HG03378 (cell line): ENCODE measurements at regions not wholly inside any gene's neighbourhood (a gene's known extent, or its start where the extent isn't known, plus 50 kb on each side); places are given as distances from the start of the nearest gene placed in this dataset.

ENCODE experiments used
- ATAC-seq: cut with Tn5 transposase; IDR thresholded peaks from one replicate; pipeline ENCODE4 v1.9.1; 2021; ENCODE audit warnings: mild to moderate bottlenecking, moderate library complexity; ENCODE audit not compliant: unreplicated experiment

DNA sequence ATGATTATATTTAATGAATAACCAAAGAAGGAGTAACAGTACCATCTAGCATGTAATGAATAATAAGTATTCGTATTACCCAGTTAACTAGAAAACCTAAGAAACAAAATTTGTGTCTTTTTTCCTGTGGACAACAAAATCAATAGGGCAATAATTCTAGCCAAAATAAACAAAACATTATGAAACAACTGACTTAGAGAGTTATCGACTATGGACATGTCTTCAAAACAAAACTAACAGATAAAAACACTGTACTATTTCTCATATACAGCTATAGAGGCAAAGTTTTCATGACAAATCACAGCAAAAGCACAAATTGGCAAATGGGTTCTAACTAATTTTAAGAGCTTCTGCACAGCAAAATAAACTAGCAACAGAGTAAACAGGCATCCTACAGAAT, 224.1 kb downstream of the ALX1 start:
- no peak for ATAC-seq

DNA sequence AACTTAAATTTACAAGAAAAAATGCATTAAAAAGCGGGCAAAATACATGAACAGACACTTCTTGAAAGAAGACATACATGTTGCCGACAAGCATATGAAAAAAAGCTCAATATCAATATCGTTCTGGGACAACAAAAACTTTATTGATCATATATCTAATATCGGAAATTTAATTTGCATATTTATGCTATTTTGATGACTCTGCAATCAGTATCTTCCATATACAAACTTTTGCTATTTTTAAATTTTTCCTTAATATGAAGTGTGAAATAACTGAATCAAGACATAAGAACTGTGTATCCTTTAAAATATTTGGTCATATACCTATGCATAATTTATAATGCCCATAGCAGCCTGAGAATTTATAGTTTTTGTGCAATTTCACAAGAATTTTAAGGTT, 224.6 kb downstream of the ALX1 start:
- ATAC-seq, result no peak

DNA sequence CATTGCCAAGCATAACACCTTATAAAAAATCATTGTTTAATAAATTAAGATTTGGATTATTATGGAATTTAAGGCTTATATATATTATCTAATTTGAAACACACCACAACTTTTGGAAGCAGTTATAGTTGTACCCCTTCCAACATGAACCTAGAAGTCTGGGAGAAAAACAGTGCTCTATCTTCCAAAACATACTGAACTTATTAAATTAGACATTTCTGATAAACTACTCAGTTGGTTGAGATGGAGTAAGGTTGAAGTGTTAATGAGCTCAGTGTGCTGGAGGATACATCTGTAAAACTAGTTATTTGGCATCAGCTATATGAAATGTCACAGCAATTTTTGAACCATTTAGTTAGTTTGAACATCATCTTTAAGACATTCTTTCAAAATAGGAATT, 227.4 kb downstream of the ALX1 start:
- ATAC-seq, result no peak

DNA sequence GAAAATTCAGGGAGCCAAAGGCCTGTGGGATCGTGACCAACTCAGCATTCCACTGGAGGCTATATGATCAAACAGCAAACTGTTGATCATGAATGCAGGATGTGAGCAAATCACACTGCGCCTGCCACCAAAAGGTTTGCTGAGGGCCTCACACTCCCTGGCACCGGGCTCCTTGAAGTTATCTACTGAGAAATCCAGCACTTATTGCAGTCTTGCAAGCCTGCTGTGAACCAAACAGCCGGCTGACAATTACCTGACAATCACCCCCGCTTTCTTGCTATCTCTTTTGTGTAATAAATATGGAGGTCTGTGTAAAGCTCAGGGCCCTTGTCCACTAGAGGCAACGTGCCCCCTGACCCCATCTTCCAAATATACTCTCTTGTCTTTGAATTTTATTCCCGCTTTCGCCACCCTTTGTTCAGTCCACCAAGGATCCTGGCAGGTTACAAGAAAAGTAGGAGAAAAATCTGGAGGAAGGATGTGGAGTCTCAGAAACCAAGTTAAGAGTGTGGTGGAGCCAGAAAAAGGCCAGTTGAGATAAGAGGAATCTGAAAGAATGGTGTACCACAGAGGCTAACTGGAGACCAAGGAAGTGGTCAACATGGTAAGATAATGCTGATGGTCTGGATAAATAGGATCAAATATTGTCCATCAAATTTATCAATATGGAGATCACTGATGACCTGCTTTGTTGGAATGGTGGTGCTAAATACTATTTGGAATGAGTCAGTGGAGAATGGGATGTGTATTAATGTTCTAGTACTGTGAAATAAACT, 229.2 kb downstream of the ALX1 start:
- ATAC-seq, result peak; percentile 33

DNA sequence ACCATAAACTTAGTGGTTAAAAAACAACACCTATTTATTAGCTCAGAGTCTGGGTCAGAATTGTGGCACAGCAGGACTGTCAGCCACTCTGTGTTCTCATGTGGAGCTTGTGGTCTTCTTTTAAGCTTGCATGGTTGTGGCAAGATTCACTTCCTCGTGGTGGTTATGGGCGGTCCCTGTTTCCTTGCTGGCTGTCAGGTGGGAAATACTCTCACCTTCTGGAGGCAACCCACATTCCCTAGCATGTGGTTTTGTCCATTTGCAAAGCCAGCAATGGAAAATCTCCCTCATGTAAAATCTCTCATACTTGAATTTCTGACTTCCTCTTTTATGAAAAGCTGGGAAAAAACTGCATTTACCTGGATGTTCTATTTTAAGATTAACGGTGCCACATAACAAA, 229.8 kb downstream of the ALX1 start:
- peak; percentile 98 for ATAC-seq

DNA sequence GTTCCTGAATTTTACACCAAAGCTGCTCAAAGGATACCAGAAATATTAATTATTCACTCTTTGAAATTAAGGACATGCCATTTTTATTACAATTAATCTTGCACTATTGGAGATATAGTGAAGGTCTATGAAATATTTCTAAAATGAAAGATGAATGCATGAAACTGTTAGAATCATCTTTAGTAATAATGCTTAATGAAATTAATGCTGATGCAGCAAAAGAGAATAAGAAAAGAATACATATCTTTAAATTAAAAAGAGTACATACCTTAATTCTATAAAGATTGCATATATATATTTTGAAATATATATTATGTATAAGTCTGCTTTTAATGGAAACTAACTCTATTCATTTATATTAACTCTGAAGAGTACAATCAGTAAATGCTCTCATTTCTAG, 236.0 kb downstream of the ALX1 start:
- ATAC-seq, result no peak

DNA sequence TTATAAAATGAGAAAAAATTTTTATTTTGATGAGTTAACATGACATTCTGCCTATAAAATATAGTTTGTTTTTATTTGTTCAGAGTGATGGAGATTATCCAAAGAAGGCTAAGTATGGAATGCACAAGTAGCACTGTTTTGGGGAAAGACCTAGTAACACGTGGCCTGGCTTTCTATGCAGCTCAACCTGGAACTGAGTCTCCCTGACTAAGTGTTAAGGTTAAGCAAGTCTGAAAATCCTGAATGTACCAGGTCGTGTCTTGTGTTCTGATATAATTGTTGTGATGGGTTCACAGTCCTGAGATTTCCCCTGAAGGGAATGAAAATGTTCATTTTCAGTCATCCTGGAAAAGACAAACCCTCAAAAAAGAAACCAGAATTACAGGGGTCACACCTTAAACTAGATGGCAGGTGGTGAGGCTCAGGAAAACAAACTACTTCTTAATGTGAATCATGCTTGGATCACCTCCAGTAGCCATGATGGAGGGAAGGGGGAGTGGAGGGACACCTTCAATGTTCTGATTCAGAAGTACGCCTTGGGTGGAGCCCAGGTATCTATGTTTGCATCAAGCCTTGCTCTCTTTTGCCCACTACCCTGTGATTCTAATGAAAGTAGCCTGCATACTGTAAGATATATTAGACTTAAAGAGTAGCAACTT, 236.8 kb downstream of the ALX1 start:
- no peak for ATAC-seq

DNA sequence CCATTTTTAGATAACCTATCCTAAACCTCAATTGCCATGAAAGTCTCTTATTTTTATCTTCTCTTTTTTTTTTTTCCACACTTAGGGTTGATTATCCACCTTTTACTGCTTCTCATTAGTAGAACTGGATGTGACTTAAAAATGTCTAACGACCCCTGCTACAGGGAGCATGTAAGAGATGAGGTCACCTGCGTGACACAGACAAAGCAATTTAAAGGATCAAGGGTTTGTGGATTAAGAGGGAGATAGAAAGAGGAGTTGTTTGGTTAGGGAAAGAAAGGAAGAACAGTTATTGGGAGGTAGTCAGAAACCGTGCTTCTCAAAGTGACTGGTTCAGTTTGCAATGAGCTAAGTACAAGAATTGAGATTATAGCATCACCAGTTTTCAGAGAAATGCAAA, 239.1 kb downstream of the ALX1 start:
- ATAC-seq, result no peak

DNA sequence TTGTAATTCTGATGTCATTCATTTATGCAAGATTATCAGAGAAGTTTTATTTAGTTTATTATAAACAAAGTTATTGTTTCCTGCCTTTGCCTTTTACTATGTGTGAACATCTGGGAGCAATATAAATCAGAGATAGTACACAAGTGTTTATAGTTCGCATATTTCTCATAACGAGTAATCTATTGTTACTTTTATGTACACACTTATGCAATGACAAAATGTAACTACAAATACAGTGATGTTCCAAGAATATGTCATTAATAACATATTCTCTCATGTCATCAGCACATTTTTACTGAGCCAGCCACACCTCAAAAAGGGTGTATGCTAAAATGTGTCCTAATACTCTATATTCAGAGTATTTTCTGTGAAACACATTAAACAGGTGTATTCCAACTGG, 243.2 kb downstream of the ALX1 start:
- ATAC-seq, result no peak

DNA sequence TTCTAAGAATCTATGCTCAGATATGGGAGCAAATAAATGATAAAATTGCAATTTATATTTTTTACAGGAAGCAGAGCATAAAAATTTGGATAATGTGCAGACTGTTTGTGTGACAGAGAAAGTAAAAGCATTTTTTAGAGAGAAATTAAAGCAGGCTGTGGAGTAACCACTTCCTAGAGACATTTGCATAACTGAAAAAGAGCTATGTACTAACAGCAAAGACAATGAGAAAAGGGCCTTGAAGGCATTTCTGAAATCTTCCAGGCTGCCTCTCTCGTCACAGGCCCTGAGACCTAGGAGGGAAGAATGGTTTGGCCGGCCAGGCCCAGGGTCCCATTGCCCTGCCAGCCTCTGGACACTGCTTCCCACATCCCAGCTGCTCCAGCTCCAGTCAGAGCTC, 247.2 kb downstream of the ALX1 start:
- ATAC-seq, result peak; percentile 68

DNA sequence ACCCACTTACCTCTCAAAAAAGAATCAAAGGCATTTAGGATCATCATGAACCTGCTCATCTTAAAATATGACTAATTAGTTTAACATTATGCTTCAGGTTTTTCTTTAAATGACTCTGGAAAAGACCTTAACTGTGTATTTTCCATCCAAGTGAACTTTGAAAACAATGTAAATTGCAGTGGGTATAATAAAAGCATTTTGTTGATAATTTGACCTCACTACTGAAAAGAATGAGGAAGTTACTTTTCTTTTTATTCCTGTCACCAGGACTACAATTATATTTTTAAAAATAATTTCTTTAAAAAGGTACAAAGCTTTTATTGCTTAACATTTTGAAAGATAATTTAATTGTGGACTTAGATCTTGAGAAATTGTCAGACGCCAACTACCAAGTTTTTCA, 249.9 kb downstream of the ALX1 start:
- ATAC-seq, result no peak

DNA sequence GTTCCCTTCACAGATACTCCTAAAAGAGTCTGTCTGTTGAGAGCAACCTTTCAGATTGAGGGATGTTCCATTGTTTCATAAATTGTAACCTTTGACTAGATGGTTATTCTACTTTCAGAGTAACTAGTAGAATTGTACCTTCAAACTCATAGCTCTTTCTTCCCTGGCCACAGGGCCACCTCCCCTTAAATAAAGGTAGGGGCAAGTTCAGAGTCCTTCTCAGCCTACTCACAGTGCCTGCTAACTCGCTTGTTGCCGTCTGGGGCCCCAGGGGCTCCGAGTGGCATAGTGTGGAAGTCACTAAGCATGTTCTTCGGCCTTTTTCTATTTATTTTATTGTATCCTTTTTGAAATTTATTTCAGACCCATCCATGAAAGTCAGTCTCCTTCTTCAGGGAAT, 250.4 kb downstream of the ALX1 start:
- no peak for ATAC-seq

DNA sequence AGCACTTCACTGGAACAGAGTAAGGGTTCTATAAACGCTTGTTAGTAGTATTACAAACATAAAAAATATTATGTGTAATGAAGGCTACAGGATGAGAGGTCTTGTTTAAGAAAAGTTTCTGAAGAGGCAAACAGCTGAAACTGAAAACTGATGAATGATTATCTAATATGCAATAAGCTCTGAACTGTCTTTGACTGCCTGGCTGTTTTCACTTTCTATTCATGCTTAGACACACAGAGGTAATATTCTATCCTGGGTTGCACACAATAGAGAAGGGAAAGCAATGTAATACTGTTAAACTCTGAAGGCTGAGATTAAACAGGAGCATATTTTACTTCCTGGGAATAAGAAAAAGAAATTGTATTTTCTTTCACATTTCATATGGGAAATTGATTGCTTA, 251.3 kb downstream of the ALX1 start:
- peak; percentile 97 for ATAC-seq

DNA sequence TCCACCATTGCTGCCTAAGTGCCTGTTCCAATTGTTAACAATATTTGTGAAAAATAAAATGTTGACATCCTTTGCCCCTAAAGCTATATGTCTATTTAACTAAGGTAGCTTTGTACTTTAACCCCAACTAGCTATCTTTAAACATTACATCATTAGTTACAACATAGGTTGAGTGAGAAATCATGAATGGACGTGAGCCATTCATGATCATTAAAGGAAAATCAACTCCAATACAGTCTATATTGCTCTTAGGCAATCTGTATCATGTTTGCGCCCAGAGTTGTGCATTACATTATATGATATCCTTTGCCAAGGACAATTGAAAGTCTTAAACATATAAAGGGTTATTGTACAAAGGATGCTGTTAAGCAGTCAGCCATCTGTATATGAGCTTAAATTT, 269.6 kb downstream of the ALX1 start:
- no peak for ATAC-seq

DNA sequence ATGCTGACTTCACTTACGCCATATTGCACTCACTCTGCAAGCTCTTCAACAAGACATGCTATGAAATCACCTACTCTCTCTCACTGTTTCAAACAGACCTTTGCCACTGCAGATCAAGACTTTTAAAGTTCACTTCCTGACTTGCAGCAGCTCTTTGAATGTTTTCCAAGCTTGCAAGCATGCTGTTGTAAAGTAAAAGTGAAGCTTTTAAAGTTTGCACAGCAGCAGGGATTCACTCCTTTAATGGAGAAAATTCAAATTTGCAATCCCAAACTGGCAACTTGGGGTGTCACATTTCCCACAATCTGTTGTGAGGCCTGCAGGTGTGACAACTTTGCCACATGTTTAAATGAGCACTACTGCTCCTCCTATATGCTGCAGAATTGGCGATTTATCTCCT, 270.9 kb downstream of the ALX1 start:
- no peak for ATAC-seq

DNA sequence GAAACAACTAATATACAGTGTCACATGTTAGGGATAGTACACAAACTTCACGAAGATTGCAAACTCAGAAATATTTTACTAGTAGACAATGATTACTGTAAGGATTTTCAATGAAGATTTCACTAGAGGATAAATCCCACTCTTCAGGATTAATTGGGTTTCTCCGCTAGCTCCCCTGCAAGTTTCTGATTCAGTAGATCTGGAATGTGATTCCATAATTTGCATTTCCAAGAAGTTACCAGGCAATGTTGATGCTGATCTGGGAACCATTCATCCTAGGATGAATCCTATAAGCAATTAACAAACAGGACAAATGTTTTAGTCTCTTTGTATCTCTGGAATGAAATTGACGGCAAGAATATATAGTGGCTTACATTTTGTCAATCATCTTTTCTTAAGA, 272.4 kb downstream of the ALX1 start:
- ATAC-seq, result no peak

DNA sequence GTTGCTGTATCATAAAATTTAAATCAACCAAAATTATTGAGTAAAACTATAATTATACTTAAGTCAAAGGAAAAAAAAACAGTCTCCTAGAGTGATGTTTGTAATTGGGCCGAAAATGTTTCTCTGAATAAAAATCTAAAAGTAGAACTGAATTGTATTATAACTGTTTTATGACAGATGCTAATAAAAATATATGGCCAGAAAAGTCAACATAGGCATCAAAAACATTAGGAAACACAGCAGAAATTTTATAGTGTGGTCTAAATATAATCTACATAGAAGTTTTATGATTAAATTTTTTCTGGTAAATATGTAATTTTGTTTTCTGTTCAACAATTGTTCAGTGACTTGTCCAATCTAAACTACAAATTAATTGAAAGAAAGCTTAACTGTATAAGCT, 277.8 kb downstream of the ALX1 start:
- ATAC-seq, result no peak

DNA sequence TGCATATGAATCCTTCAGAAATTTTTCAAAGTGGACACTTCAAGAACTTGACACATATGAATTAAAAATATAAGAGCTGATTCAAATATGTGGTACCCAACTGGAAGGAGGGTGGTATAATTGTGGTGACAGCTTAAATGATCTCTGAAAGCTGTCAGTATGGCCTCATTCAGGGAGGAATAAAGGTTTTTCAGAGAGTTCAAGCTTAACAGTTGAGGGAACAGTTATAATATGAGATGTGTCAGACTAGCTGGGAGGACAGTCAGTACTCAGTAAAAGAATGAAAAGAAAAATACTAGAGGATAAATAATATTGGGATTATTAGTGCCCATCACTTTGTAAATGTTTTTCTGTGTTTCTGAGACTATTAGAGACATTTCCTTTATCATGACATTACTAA, 277.5 kb downstream of the RASSF9 start:
- ATAC-seq, result no peak

DNA sequence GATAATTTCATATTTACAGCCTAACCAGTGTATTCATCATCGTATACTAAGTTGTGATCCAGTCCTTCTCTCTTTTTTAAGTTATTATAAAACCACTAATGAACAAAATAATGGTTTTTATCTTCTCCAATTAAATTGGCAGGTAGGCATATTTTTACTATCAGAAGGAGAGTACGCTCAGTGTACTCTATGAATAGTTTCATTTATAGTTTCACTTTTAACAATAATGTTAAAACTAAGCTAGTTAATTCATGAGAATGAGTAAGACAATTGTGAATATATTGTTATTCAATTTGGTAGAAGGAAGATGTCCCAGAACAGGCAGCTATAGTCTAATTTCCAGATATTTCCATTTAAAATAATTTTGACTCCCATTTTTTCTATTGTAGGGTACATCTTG, 277.1 kb downstream of the RASSF9 start:
- no peak for ATAC-seq

DNA sequence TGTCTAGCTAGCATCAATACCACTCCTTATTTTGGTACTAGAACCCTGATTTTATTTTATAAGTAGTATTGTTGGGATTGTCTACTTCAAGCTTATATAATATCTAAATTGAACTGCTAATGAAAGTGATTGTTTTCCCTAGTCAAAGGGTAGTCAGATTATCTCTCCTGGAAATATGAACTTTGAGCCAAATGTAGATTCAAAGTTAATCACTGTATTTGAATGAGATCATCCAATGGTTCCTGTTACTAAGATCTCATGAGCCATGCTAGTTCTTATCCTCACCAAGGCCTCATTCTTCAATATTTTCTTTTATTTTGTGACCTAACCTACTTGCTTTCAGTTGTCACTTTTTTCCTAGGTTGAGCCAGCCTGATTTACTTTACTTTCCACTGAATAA, 276.7 kb downstream of the RASSF9 start:
- ATAC-seq, result no peak

DNA sequence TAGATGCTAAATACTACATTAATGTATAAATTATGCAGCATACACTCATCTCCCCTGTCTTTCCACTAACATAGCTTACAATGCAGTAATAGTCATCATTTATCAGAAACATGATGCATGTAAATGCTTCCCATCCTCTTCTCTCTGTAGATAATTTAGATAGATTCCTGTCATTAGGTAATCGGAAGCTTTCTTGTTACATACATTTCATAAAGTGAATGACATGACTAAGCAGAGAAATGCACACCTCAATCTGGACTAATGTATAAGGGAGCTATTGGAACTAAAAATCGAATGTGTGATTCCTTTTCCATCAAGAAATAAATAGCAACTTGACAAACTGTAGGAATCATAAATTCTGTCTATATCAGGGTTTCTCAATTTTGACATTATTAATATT, 273.4 kb downstream of the RASSF9 start:
- no peak for ATAC-seq

DNA sequence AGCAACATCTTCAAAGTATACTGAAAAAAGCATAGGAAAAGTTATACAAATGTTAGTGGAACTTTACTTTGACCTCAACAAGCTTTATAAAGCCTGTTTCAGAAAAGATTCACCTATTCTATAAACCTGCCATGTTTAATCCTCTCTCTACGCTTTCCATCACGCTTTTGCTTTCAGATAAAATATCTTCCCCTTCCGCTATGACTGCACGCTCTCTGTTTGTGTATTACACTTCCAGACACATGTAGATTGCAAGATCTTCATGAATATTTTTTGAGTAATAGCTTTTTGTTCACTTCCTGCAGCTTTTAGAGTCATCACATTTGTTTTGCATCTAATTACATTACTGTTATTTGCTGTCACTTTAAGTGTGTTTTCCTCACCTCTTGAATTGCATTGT, 271.4 kb downstream of the RASSF9 start:
- ATAC-seq, result no peak
